Limb (tissue), 2 donors: ENCODE measurements at regions not wholly inside any gene's neighbourhood (a gene's known extent, or its start where the extent isn't known, plus 50 kb on each side); places are given as distances from the start of the nearest gene placed in this dataset.
A peak's percentile ranks its signal among the peaks of the same experiment; 100 is the strongest.
"Not testable (repeated sequence)": the region's sequence is repeated elsewhere in the genome, so short reads cannot be mapped to it uniquely, and the experiment has no call there.

Experiments
- DNase-seq, 2 donors: peaks; one replicate each; pipeline ENCODE4 v3.0.0-alpha.2; 2016; ENCODE audit errors: extremely low spot score in 2 of 2

DNA sequence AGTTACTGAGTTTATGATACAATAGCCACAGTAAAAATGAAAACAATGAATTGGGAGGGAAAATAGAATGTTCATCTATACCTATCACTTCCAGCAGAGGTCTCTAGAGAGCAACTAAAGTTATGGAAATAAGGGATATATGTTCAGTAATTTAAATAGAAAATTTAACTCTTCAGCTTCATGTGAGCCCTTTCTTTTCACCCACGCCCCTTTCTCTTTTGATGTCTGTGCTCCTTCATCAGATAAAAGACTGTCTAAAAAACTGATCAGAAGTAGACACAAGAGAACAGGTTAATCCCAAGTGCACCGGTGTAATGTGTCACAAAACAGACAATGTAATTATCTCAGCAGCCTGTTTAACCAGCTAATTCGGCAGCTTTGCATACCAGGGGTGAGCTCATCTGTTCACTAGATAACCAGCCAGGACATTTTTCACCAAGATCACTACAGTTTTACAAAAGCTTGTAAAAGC, 238.5 kb upstream of the ERBB4 start:
- DNase-seq: peak in 1 of 2 donors; percentile 67

DNA sequence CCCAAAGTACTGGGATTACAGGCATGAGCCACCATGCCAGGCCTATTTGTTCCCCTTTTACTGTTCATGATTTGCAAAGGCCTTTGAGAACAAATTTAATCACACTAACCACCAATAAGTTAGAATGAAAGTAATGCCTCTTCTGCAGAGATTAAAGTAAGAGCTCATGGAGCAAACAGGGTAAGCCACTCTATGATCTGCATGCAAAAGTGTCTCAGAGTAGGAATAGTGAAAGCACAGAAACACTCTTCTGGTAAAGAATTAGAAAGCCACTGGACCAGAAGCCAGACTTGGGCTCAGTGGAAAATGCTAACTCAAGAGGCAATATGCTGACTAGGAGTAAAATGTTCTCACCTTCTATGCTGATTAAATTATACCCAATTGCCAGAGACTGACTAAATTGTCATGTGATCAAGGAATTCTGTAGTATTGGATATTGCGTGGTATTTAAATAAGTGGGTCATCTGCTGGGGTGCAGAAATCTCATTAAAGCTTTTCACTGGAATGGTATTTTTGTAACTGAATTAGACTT, 235.3 kb upstream of the ERBB4 start:
- no peak for DNase-seq

DNA sequence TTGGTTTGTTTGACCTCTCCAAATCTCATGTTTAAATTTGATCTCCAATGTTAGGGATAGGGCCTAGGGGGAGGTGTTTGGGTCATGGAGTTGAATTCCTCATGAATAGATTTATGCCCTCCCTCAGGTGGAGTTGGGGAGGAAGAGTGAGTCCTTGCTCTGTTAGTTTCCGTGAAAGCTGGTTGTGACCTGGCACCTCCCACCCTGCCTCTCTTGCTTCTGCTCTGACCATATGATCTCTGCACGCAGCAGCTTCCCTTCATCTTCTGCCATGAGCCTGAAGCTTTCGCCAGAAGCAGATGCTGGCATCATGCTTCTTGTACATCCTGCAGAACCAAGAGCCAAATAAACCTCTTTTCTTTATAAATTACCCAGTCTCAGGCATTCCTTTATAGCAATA, 231.6 kb upstream of the ERBB4 start:
- DNase-seq: no peak

DNA sequence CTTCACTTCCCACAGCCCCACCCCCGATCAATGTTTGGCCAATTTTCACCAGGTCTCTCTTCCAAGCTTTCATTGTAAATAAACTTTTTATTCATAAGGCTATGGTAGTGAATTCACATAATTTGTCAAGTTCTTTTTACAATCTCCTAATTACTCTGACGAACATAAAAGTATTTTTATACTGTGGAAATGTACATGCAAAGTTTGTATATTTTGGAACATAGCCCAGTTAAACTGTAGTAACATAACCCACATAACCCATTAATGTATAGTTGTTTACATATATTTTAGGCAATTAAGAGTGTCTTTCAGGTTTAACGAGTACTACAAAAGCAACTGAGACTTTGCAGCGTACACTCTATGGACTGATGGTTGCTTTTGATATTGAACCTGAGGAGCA, 228.3 kb upstream of the ERBB4 start:
- DNase-seq: no peak

DNA sequence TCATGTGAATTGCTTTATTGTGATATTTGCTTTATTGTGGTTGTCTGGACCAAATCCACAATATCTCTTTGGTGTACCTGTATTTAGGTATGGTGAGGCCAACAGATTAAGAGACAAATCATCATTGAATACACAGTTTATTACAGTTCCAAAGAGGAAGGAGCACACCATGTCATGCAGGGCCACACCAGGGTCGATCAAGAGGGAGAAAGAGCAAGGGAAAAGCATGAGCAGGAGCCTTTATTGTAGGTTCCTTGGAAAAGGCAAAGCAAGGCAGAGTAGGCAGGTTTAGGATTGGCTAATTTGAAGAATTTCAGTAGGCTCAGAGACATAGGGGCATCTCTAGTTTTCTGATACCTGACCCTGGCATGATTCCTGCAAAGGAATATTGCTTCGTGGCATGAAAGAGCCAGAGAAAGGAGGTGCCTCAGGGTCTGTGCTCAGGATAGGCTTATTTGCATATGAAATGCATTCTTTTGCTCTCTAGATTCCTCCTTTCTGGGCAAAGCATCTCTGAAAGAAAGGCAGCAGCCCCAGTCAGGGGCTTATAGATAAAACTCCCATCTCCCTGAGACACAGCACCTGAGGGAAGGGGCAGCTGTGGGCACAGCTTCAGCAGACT, 214.2 kb upstream of the ERBB4 start:
- no peak for DNase-seq

DNA sequence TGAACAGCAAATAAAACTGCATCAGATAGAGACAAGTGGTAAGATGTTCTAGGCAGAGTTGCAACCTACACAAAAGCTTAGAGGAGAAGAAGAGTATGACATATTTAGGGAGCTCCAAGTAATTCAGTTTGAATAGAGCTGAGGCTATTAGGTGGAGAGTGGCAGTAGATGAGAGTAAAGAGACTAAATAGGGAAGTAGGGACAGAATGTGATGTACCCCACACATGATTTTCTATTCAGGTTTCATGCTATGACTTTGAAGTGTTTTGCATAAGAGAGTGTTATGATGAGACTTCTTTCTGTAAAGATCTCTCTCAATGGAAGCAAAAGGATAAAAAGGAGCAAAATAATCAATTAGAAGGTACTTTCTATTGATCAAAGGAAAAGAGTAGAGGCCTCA, 206.8 kb upstream of the ERBB4 start:
- no peak for DNase-seq

DNA sequence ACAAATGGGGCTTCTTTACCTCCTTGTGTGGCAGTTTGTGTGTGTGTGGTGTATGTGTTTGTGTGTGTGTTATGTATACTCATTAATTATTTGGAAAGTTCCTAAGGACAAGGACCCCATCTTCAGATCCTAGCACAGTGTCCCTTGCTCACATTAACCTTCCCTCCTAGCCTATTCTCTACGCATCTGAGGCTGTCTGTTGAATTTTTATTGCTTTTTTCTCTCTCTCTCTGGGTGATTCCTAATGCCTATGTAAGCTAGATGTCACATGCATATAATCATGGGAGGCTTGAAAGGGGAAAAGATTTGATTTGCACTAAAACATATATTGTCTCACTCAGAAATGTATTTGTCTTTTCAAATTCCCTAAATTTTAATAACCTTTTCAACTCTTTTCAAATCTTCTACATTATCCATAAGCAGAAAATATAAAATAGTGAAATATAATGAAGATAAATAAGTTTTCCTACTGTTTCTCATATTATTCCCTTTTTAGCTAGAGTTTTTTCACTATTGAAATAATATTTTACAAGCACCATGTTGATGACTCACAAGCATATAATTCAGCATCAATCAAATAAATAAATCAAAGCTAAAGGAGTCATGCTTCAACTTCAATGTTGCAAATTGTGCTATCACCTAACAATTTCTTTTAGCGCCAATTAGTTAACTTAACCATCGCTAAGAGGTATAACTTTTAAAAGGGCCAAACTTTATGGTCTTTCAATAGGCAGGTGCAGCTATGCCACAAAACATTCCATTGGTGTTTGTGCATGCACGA, 199.0 kb upstream of the ERBB4 start:
- no peak for DNase-seq

DNA sequence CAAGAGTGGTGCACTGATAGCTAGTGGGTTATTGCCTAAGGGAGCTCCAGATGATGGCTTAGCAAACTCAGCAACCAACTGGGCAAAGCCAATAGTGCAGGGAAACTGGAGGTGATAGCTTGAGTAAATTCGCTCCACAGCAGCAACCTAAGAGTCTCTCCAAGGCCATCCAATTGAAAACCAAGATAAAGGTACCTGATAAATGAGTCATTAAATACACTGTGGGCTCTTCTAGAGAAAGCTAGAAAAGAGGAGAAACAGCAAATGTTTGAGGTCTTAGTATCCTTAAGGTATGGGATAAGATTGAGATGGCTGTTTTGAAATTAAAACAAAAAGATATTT, 197.8 kb upstream of the ERBB4 start:
- no peak for DNase-seq

DNA sequence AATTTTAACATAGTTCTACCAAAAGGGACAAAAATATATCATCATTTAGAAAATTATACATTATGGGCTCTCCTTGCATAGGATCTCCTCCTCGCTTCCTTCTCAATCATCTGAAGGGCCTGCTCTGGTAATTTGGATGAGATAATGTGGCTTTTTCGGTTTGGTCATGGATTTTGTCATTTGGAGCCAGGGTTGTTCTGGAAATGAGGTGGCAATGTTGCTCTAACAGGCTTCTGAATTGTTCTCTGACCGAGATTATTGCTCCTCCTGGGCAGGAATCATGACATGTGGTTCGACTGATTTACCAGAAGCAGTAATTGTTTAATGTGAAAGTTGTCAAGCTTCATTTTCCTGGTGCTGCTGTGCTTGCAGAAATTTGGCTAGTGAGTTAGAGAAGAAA, 194.7 kb upstream of the ERBB4 start:
- no peak for DNase-seq

DNA sequence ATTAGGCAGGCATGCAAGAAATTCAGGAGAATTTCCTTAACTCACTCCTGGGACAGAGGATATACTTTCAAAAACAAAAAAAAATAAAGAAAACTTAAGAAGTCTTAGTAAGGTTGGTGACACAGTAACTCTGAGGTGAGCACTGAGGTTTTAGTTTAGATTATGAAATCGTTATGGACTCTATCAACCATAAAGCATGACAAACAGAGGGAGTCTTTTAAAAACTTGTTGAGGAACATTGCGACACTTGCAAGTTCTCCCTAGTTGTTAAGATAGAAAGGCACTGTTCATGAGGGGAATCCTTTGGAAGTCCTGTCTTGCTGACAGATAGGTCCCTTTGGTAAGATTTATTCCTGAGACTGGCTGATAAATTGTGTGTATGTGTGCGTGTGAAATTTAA, 194.3 kb upstream of the ERBB4 start:
- DNase-seq: no peak

DNA sequence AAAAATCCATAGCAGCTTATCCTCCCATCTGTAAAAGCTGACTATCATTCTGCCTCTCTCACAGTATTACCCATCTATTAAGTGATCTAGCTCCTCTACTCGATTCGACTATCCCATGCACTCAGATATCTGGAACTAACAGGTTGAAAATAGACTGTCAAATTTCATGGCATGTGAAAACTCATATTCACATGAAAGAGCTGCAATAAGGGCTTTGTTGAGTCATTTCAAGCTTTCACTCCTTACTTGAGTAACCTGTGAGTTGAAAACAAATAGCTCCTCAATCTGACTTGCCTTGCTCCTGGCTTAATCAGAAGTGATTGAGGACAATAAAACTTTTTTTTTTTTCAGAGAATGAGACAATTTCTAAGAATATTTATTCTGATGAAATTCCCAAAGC, 192.4 kb upstream of the ERBB4 start:
- DNase-seq: no peak

DNA sequence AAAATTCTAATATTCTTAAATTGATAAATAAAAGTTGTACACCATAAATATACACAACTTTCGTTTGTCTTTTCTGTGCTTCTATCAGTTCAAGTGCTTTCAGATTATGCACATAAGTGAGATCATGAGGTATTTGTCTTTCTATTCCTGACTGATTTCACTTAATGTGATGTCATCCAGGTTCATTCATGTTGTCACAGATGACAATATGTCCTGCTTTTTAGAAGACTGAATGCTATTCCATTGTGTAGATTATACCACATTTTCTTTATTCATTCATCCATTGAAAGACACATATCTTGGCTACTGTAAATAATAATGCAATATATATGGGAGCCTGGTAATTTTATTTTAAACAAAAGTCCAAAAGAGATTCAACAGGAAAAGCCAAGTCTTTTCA, 190.1 kb upstream of the ERBB4 start:
- DNase-seq: no peak

DNA sequence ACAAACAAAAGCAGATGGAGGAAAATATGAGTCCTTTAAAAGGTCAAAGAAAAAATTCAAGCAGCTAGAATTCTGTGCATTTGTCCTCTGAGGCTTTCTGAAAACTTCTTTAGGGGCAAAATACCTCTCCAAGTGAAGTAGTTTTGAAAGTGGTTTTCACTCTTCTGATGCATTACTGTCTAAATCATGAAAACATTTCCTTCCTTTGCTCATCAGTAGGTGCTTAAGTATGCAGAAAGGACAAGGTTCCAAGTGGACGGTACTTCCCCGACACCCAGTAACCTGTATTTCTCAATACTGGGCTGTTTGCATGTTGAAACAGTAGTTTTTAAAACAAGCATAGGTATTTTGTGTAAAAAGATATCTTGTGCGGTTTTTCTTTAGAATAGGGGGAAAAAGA, 189.1 kb upstream of the ERBB4 start:
- no peak for DNase-seq

DNA sequence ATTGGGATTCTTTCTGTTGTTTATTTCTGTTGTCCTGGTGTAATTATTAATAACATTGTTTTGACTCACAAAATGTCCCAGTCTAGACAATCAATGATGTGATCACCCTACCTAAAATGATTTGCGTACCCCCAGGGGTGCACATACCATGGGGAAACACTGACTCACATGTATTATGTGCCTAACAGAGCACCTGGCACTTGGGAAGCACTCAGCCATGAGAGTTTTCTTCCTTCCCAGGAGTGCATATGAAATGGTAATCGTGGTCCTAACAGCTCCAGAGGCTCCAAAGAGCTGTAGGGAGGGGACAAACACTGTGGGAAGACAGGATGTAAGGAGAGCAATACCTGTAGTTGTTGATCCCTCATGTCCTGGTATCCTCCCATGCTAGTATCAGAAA, 187.8 kb upstream of the ERBB4 start:
- DNase-seq: no peak

DNA sequence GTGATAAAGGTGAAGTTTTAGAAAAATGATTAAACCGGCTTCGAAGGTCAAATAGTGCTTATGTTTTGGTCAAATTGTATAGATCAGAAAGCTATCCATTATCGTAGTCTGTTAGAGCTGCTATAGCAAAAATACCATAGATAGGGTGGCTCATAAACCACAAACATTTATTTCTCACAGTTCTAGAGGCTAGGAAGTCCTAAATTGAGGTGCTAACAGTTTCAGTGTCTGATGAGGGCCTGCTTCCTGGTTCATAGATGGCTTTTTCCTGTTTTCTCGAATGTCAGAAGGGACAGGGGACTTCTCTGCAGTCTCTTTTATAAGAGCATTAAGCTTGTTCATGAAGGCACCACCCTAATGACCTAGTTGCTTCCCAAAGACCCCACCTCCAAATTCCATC, 186.6 kb upstream of the ERBB4 start:
- no peak for DNase-seq

DNA sequence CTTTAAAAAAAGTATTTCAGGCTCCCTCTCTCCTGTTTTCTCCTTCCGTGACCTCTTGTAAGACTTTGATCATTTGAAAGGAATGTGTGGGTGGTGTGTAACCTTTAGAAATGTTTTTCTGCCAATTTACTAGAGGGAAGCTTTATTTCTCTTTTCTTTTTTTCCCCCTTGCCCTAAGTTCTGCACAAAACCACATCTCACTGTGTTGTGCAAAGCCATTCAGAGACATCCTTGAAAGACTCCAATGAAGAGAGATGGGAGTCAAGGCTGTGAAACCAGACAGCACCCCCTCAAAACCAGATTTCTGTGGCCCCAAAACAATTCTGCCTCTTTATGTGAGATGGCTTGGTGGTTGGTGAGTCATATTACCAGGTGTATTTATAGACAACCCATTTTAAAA, 184.6 kb upstream of the ERBB4 start:
- no peak for DNase-seq

DNA sequence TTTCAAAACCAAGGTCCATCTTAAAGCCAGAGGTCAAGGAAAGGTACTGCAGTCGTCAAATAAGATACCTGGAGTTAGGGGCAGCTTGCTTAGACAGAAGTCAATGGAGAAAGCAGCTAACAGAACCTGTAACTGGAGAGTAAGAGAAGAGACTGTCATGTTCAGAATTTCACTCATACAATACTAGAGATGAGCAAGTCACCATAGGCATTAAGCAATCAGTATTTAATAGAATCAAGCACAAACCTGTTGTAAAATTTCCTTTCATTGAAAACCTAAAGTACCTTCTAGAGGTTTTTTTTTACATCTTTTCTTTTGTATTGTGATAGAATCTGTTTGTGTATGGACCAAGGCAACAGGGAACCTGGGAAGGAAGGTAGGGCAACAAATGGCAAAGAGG, 183.4 kb upstream of the ERBB4 start:
- no peak for DNase-seq

DNA sequence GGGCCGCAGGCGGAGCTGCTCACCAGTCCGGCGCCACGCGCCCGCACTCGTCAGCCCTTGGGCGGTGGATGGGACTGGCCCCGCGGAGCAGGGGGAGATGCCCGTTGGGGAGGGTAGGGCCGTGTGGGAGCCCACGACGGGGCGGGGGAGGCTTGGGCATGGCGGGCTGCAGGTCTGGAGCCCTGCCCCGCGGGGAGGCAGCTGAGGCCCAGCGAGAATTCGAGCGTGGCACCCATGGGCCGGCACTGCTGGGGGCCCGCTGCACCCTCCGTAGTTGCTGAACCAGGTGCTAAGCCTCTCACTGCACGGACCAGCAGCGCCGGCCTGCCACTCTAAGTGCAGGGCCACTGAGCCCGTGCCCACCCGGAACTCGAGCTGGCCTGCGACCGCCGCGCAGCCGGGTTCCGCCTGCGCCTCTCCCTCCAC, 182.4 kb upstream of the ERBB4 start:
- no peak for DNase-seq

DNA sequence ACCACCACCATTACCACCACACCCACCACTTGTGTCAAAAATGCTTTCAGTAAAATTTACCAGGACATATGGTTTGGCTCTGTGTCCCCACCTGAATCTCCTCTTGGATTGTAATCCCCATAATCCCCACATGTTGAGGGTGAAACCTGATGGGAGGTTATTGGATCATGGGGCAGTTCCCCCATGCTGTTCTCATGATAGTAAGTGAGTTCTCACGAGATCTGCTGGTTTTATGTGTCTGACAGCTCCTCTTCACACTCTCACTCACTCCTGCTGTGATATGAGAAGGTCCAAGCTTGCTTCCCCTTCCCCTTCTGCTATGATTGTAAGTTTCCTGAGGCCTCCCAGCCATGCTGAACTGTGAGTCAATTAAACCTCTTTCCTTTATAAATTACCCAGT, 176.8 kb upstream of the ERBB4 start:
- not testable (repeated sequence) for DNase-seq

DNA sequence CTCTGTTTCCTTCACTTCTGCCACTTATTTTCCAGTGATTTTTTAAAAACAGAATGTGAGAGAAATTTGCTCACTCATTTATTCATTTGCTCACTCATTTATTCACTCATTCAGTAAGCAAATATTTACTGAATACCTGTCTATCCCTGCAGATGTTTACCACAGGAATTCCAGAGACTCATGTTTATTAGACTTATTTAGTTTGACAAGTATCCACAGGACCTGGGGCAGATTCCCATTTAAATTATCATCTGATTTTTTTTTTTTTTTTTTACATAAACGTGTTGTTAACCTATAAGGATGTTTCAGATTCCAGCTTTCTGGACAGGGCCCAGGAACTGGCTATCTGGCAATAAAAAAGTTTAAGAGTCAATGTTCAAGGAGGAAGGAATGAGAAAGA, 175.1 kb upstream of the ERBB4 start:
- no peak for DNase-seq

DNA sequence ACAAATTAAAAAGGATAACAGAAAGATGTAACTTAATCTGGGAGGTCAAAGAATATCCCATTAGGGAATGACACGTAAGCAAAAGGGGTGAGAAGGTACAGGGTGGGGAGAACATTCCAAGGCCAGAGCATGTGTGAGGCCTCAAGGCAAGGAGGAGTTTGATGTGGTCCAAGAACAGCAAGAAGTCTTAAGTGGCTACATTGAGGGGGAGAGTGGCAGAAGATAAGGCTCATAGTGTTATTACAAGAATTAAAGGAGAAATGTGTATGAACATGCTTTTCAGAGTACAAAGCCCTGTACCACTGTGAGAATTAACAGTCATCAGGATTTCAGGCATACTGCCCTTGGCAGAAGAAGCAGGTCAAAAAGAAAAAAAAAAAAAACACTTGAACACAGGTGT, 174.4 kb upstream of the ERBB4 start:
- no peak for DNase-seq

DNA sequence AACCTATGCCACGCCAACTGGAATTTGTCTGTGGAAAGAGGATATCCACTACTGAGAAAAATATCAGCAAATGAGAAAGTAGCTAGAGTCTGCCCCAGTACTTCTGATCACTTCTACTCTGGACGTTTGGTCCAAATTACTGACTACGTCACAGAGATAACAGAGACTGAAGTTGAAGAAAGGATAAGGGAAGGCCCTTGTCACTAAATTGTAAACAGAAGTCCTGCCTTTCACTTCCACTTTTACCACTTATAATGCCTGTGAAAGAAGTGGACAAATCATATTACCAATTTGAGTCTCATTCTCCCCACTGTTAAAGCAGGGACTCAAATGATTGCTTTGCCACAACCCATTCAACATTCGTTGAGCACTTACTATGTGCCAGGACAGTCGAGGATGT, 173.9 kb upstream of the ERBB4 start:
- no peak for DNase-seq

DNA sequence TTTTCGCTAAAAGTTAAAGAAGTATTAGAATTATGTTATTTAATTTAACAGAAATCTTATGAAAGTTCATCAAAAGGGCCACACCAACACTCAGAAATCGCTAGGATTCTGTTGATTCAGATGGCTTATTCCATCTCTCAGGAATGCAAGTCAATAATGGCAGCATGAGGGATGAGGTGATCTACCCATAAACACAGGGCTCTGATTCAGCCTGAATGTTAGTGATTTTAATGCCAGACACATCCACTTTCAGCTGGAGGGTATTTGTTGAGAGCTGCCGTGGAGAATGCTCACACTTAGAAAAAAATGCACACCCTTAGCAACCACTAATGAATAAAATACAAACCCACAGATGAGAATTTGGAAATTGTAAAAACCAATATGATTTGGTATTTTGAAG, 173.3 kb upstream of the ERBB4 start:
- DNase-seq: no peak
